ENCODE measurements at regions not wholly inside any gene's neighbourhood (a gene's known extent, or its start where the extent isn't known, plus 50 kb on each side); places are given as distances from the start of the nearest gene placed in this dataset.

- TF ChIP-seq CTCF (IDR thresholded peaks at IDR 0.05; ENCODE audit: insufficient read depth, low read depth, low read length) (no peak), EZH2 (IDR thresholded peaks at IDR 0.05; ENCODE audit: insufficient read depth, low read length) (no peak)
These were observed 611.0 kb downstream of the KCTD8 start for GRCh38 chr4:43837604-43838003.
